Endodermal cell (in vitro differentiated cells): ENCODE measurements at regions not wholly inside any gene's neighbourhood (a gene's known extent, or its start where the extent isn't known, plus 50 kb on each side); places are given as distances from the start of the nearest gene placed in this dataset.
A peak's percentile ranks its signal among the peaks of the same experiment; 100 is the strongest.

Experiments used
- DNase-seq: peaks from one replicate; pipeline ENCODE4 v3.0.0-alpha.2; 2017
- H3K27ac ChIP-seq: 2 replicates; pipeline ENCODE4 v1.5.1; 2013; ENCODE audit warnings: mild to moderate bottlenecking, low read depth, low read length, moderate library complexity
- H3K27me3 ChIP-seq: 2 replicates; pipeline ENCODE4 v1.6.1; 2013; ENCODE audit warnings: mild to moderate bottlenecking, low read length, moderate library complexity; ENCODE audit not compliant: insufficient read depth, control insufficient read depth, poor library complexity, severe bottlenecking
- H3K36me3 ChIP-seq: 2 replicates; pipeline ENCODE4 v1.7.0; 2013; ENCODE audit warnings: mild to moderate bottlenecking, low read length, moderate library complexity; ENCODE audit not compliant: control insufficient read depth, insufficient read depth
- H3K4me1 ChIP-seq: one replicate; pipeline ENCODE4 v1.7.0; 2013; ENCODE audit warnings: low read length; ENCODE audit not compliant: control insufficient read depth, insufficient read depth
- H3K4me3 ChIP-seq: 2 replicates; pipeline ENCODE4 v1.5.1; 2013; ENCODE audit warnings: mild to moderate bottlenecking, low read length, moderate library complexity
- H3K9ac ChIP-seq: 2 replicates; pipeline ENCODE4 v1.6.1; 2013; ENCODE audit warnings: mild to moderate bottlenecking, low read length, moderate library complexity; ENCODE audit not compliant: poor library complexity, severe bottlenecking; ENCODE audit errors: extremely low read depth
- H3K9me3 ChIP-seq: 2 replicates; pipeline ENCODE4 v1.6.1; 2013; ENCODE audit warnings: mild to moderate bottlenecking, low read length, moderate library complexity; ENCODE audit not compliant: control insufficient read depth
- H3K27ac Mint-ChIP-seq: 2 replicates; pipeline ENCODE4 v1.8.0; 2020; ENCODE audit warnings: mixed read lengths
- H3K27me3 Mint-ChIP-seq: 2 replicates; pipeline ENCODE4 v1.8.0; 2021; ENCODE audit warnings: mild to moderate bottlenecking, mixed read lengths; ENCODE audit not compliant: insufficient read depth
- H3K36me3 Mint-ChIP-seq: 2 replicates; pipeline ENCODE4 v1.8.0; 2020; ENCODE audit warnings: low read depth, mixed read lengths
- H3K4me1 Mint-ChIP-seq: 2 replicates; pipeline ENCODE4 v1.8.0; 2020; ENCODE audit warnings: mixed read lengths
- H3K4me3 Mint-ChIP-seq: 2 replicates; pipeline ENCODE4 v1.8.0; 2020; ENCODE audit warnings: mild to moderate bottlenecking, moderate library complexity, mixed read lengths
- H3K9me3 Mint-ChIP-seq: 2 replicates; pipeline ENCODE4 v1.8.0; 2020; ENCODE audit warnings: mild to moderate bottlenecking, mixed read lengths
- CTCF ChIP-seq: fragments of 200-600 bp; sonication (generic); conservative IDR thresholded peaks from 2 replicates; pipeline ENCODE4 v1.5.0; 2021; ENCODE audit warnings: antibody characterized with exemption, mild to moderate bottlenecking
- WGBS, 2 experiments: methylation state at CpG; one replicate each; pipeline versions ENCODE4 v1.1.5 to v1.1.7; 2013; ENCODE audit warnings: missing lambda C conversion rate in 2 of 2, mixed read lengths in 1 of 2; ENCODE audit not compliant: insufficient coverage in 1 of 2, insufficient read length in 1 of 2; 5-methylcytosine and 5-hydroxymethylcytosine counted together

- H3K36me3 Mint-ChIP-seq, result peaks cover 41% of the 10 kb centered on the region
- no peaks in the 10 kb centered on the region for H3K27me3 Mint-ChIP-seq
- no peaks in the 10 kb centered on the region for H3K27me3 ChIP-seq
- WGBS, 2 experiments, result 69 to 78% methylated on average over 1 to 4 of the region's 4 CpGs
- H3K27ac Mint-ChIP-seq, result peak overlapping the region; percentile 10
- H3K27ac ChIP-seq, result no peak overlapping the region
- H3K9ac ChIP-seq, result no peak overlapping the region
- DNase-seq, result no peak
- no peak overlapping the region for H3K4me3 Mint-ChIP-seq
- peaks cover 10% of the 10 kb centered on the region for H3K9me3 ChIP-seq
- no peaks in the 10 kb centered on the region for H3K9me3 Mint-ChIP-seq
- no peak for TF ChIP-seq CTCF
- peaks cover 14% of the 10 kb centered on the region for H3K36me3 ChIP-seq
- no peak overlapping the region for H3K4me3 ChIP-seq
- H3K4me1 ChIP-seq, result no peaks in the 10 kb centered on the region
- peaks cover 3% of the 10 kb centered on the region for H3K4me1 Mint-ChIP-seq
Measured at GRCh38 chr9:21533597-21533996, 51.5 kb upstream of the IFNE start.

- no peak overlapping the region for H3K27ac ChIP-seq
- Mint-ChIP-seq H3K4me1 (peaks cover 3% of the 10 kb centered on the region), H3K27ac (no peak overlapping the region), H3K4me3 (no peak overlapping the region), H3K9me3 (peaks cover 2% of the 10 kb centered on the region), H3K27me3 (no peaks in the 10 kb centered on the region), H3K36me3 (peaks cover 27% of the 10 kb centered on the region)
- H3K4me1 ChIP-seq, result no peaks in the 10 kb centered on the region
- 90 to 100% methylated on average over 1 to 2 of the region's 2 CpGs for WGBS, 2 experiments
- no peak overlapping the region for H3K9ac ChIP-seq
- H3K9me3 ChIP-seq, result no peaks in the 10 kb centered on the region
- no peaks in the 10 kb centered on the region for H3K36me3 ChIP-seq
- DNase-seq, result no peak
- no peak for TF ChIP-seq CTCF
- H3K4me3 ChIP-seq, result no peak overlapping the region
- no peaks in the 10 kb centered on the region for H3K27me3 ChIP-seq
Measured at GRCh38 chr9:21535396-21535795, 53.3 kb upstream of the IFNE start.

GRCh38 chr9:21542787-21543186, 60.7 kb upstream of the IFNE start:
- H3K4me3 Mint-ChIP-seq, result no peak overlapping the region

More at GRCh38 chr9:21542787-21543186, 60.7 kb upstream of the IFNE start:
- Mint-ChIP-seq H3K9me3 (peaks cover 20% of the 10 kb centered on the region), H3K4me1 (peaks cover 16% of the 10 kb centered on the region), H3K27me3 (no peaks in the 10 kb centered on the region), H3K36me3 (peaks cover 25% of the 10 kb centered on the region), H3K27ac (peak overlapping the region; percentile 85)
- H3K27ac ChIP-seq, result no peak overlapping the region
- DNase-seq, result no peak
- WGBS, 2 experiments, result 75 to 80% methylated on average over 1 of the region's 2 CpGs
- peak overlapping the region; percentile 50 for H3K4me3 ChIP-seq
- no peaks in the 10 kb centered on the region for H3K27me3 ChIP-seq
- peaks cover 21% of the 10 kb centered on the region for H3K9me3 ChIP-seq
- H3K36me3 ChIP-seq, result peaks cover 11% of the 10 kb centered on the region
- H3K4me1 ChIP-seq, result no peaks in the 10 kb centered on the region
- TF ChIP-seq CTCF, result no peak
- H3K9ac ChIP-seq, result no peak overlapping the region
